ENCODE measurements at regions not wholly inside any gene's neighbourhood (a gene's known extent, or its start where the extent isn't known, plus 50 kb on each side); places are given as distances from the start of the nearest gene placed in this dataset.
"Not testable (repeated sequence)": the region's sequence is repeated elsewhere in the genome, so short reads cannot be mapped to it uniquely, and the experiment has no call there.

DNA sequence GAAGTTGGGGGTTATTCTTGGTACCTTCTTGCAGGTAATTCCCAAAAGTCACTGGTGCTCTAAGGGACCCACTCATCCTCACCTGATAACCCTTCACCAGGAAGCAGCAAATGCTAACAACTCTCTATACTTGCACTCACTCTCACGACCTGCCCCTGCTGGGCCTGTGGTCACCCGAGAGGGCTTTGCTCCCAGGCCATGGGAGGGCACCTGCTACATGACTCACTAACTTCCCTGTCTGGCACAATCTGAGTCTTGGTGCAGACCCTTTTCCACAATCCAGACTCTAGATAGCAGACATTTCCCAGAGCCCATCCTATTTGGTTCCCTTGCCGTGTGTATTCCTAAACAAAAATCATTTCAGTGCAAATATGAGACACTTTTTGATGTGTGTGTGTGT is 403.8 kb upstream of the FAT1 start:
- DNase-seq, result no peak
- H3K27me3 ChIP-seq, result no peaks in the 10 kb centered on the region
- H3K4me3 ChIP-seq, result no peak overlapping the region
- no peak overlapping the region for H3K27ac ChIP-seq
- TF ChIP-seq POLR2A (IDR thresholded peaks at IDR 0.05), result no peak
- no peak for TF ChIP-seq POLR2AphosphoS5 (IDR thresholded peaks at IDR 0.05)
- TF ChIP-seq EP300 (IDR thresholded peaks at IDR 0.05; ENCODE audit: low read depth), result no peak
- TF ChIP-seq, protein P1, sequence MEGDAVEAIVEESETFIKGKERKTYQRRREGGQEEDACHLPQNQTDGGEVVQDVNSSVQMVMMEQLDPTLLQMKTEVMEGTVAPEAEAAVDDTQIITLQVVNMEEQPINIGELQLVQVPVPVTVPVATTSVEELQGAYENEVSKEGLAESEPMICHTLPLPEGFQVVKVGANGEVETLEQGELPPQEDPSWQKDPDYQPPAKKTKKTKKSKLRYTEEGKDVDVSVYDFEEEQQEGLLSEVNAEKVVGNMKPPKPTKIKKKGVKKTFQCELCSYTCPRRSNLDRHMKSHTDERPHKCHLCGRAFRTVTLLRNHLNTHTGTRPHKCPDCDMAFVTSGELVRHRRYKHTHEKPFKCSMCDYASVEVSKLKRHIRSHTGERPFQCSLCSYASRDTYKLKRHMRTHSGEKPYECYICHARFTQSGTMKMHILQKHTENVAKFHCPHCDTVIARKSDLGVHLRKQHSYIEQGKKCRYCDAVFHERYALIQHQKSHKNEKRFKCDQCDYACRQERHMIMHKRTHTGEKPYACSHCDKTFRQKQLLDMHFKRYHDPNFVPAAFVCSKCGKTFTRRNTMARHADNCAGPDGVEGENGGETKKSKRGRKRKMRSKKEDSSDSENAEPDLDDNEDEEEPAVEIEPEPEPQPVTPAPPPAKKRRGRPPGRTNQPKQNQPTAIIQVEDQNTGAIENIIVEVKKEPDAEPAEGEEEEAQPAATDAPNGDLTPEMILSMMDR (IDR thresholded peaks at IDR 0.05), result no peak
- no peaks in the 10 kb centered on the region for H3K4me1 ChIP-seq
- in situ Hi-C loops (cut with MboI; ENCODE audit: low pct_ligation_motif_present in 1 of 4, low pct_unique_long_range_greater_than_20kb in 1 of 4, low sequenced_read_pairs in 3 of 4), result no loop called here
- intact Hi-C loops (cut with DNase I; ENCODE audit: low total_unique reads), result no loop called here
- WGBS, 2 donors (ENCODE audit: low coverage in 1 of 2), result 83 to 100% methylated on average over 1 to 3 of the region's 3 CpGs
- H3K9me3 ChIP-seq, result no peaks in the 10 kb centered on the region
- H3K36me3 ChIP-seq, result no peaks in the 10 kb centered on the region

DNA sequence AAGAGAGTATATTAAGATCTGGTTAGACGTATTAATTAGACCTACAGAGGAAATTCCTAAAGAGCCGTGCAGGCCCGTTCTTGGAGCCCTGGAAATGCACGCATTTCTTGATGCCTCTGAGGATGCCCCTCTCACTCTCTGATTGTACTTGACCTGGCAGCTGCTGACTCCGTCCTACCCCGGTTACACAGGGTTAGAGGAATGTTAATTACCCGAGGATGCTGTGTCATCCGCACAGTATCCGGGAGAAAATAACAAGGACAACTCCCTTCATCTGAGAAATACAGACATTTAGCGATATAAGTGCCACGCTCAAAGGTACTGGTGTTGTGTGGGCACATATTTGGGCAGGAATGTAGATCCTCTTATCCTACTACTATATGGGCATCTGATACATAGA is 404.6 kb upstream of the FAT1 start:
- Histone ChIP-seq H3K27me3 (no peaks in the 10 kb centered on the region), H3K36me3 (no peaks in the 10 kb centered on the region), H3K9me3 (no peaks in the 10 kb centered on the region), H3K4me3 (no peak overlapping the region), H3K27ac (no peak overlapping the region), H3K4me1 (no peaks in the 10 kb centered on the region)
- WGBS, 2 donors (ENCODE audit: low coverage in 1 of 2), result 76 to 88% methylated on average over 8 to 11 of the region's 11 CpGs
- TF ChIP-seq EP300 (IDR thresholded peaks at IDR 0.05; ENCODE audit: low read depth) (no peak), POLR2A (IDR thresholded peaks at IDR 0.05) (no peak), POLR2AphosphoS5 (IDR thresholded peaks at IDR 0.05) (no peak)
- TF ChIP-seq, protein P1 (IDR thresholded peaks at IDR 0.05), result no peak
- DNase-seq, result no peak
- in situ Hi-C loops (cut with MboI; ENCODE audit: low pct_ligation_motif_present in 1 of 4, low pct_unique_long_range_greater_than_20kb in 1 of 4, low sequenced_read_pairs in 3 of 4), result no loop called here
- intact Hi-C loops (cut with DNase I; ENCODE audit: low total_unique reads), result no loop called here

DNA sequence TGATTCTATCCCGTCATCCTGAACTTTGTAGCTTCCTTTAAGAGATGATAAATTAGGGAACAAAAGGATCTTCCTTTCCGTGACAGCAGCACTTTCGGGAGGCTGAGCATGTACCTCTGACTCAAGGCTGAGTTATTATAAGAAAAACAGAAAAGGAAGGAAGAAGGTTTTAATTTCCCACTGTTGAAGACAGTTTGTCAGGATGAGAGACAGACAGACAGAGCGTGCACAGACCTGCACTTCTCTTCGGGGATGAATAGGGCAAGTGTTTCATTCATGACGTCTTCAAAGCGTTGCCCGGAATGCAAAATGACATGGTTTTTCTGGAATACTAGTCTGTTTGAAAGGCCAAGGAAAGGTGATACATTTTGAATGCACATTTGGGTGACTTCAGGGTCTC is 405.3 kb upstream of the FAT1 start:
- H3K4me1 ChIP-seq, result no peaks in the 10 kb centered on the region
- H3K9me3 ChIP-seq, result no peaks in the 10 kb centered on the region
- no peaks in the 10 kb centered on the region for H3K27me3 ChIP-seq
- WGBS, 2 donors (ENCODE audit: low coverage in 1 of 2), result 58 to 60% methylated on average over 7 to 8 of the region's 8 CpGs
- no peak for DNase-seq
- intact Hi-C loops (cut with DNase I; ENCODE audit: low total_unique reads) (no loop called here), in situ Hi-C loops (cut with MboI; ENCODE audit: low pct_ligation_motif_present in 1 of 4, low pct_unique_long_range_greater_than_20kb in 1 of 4, low sequenced_read_pairs in 3 of 4) (no loop called here)
- no peak overlapping the region for H3K27ac ChIP-seq
- H3K36me3 ChIP-seq, result no peaks in the 10 kb centered on the region
- H3K4me3 ChIP-seq, result no peak overlapping the region
- no peak for TF ChIP-seq POLR2A (IDR thresholded peaks at IDR 0.05)
- TF ChIP-seq, protein P1 (IDR thresholded peaks at IDR 0.05), result no peak
- no peak for TF ChIP-seq POLR2AphosphoS5 (IDR thresholded peaks at IDR 0.05)
- no peak for TF ChIP-seq EP300 (IDR thresholded peaks at IDR 0.05; ENCODE audit: low read depth)

DNA sequence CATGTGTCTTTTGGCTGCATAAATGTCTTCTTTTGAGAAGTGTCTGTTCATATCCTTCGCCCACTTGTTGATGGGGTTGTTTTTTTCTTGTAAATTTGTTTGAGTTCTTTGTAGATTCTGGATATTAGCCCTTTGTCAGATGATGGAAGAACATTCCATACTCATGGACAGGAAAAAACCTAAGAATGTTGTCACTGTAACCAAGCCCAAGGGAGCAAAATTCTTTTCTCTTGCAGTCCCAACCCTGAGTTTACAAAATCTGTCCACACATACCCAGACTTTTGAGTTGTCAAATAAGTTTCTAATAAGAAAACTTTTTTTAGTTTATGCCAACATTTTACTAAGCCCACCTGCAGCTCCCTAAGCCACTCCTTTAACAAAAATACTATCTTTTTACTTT is 408.2 kb upstream of the FAT1 start:
- H3K27ac ChIP-seq; intact Hi-C loops (cut with DNase I; ENCODE audit: low total_unique reads); H3K4me1 ChIP-seq; DNase-seq; in situ Hi-C loops (cut with MboI; ENCODE audit: low pct_ligation_motif_present in 1 of 4, low pct_unique_long_range_greater_than_20kb in 1 of 4, low sequenced_read_pairs in 3 of 4); H3K4me3 ChIP-seq; H3K36me3 ChIP-seq; H3K9me3 ChIP-seq; H3K27me3 ChIP-seq: not testable (repeated sequence)
- WGBS, 2 donors (ENCODE audit: low coverage in 1 of 2), result 75 to 88% methylated on average over 1 of the region's 1 CpG

DNA sequence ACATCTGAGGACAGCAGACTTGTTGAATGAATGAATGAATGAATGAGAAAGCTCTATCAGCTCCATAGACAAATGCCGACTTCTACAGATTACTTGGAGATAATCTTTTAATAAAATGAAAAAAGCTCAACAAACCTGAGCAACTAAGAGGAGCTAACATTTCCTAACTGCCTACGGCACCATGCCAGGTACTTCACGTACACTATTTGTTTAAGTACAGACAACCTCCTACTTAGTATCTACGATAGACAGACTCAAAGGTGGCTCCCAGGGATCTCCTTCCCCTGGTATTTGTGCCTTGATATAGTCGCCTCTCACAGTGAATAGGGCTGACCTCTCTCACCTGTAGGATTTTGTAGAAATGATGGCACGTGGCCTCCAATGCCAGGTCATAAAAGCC is 412.2 kb upstream of the FAT1 start:
- WGBS, 2 donors (ENCODE audit: low coverage in 1 of 2), result 91 to 92% methylated on average over 2 to 6 of the region's 6 CpGs
- in situ Hi-C loops (cut with MboI; ENCODE audit: low pct_ligation_motif_present in 1 of 4, low pct_unique_long_range_greater_than_20kb in 1 of 4, low sequenced_read_pairs in 3 of 4) (no loop called here), intact Hi-C loops (cut with DNase I; ENCODE audit: low total_unique reads) (no loop called here)
- no peaks in the 10 kb centered on the region for H3K27me3 ChIP-seq
- no peak overlapping the region for H3K4me3 ChIP-seq
- H3K27ac ChIP-seq, result no peak overlapping the region
- no peaks in the 10 kb centered on the region for H3K4me1 ChIP-seq
- TF ChIP-seq POLR2AphosphoS5 (IDR thresholded peaks at IDR 0.05), result no peak
- TF ChIP-seq, protein P1 (IDR thresholded peaks at IDR 0.05), result no peak
- TF ChIP-seq EP300 (IDR thresholded peaks at IDR 0.05; ENCODE audit: low read depth), result no peak
- no peak for TF ChIP-seq POLR2A (IDR thresholded peaks at IDR 0.05)
- no peak for DNase-seq
- no peaks in the 10 kb centered on the region for H3K9me3 ChIP-seq
- no peaks in the 10 kb centered on the region for H3K36me3 ChIP-seq

All from transverse colon (tissue), 4 donors.